ENCODE measurements at regions not wholly inside any gene's neighbourhood (a gene's known extent, or its start where the extent isn't known, plus 50 kb on each side); places are given as distances from the start of the nearest gene placed in this dataset.

GRCh38 chr7:12093365-12093764 is 117.7 kb upstream of the TMEM106B start:
- intact Hi-C loops (cut with micrococcal nuclease) (no loop called here), dilution Hi-C loops (cut with HindIII; ENCODE audit: low sequenced_read_pairs, unreplicated experiment) (no loop called here), in situ Hi-C loops (cut with MboI; ENCODE audit: low sequenced_read_pairs) (no loop called here)
- BruUV-seq (replicated peaks), result no TSS peak
- H3K56ac ChIP-seq (ENCODE audit: extremely low read depth, insufficient read depth, low read length), result no peak overlapping the region
- no peak overlapping the region for H3K14ac ChIP-seq (replicated peaks; ENCODE audit: low read depth, low read length)
- no peak overlapping the region for H3K23ac ChIP-seq (ENCODE audit: low read depth, low read length)
- no peaks in the 10 kb centered on the region for H3K27me3 ChIP-seq (ENCODE audit: control insufficient read depth, insufficient read depth, low read length)
- no peak overlapping the region for H3K27ac ChIP-seq (ENCODE audit: insufficient read depth, low read length)
- H3K36me3 ChIP-seq (ENCODE audit: control insufficient read depth, insufficient read depth, low read length), result no peaks in the 10 kb centered on the region
- no peak overlapping the region for H2AFZ ChIP-seq (replicated peaks; ENCODE audit: low read length, poor library complexity)
- H4K8ac ChIP-seq (ENCODE audit: low read depth in 2 of 2, low read length in 2 of 2), result no peak overlapping the region
- no CpG with 5 or more reads among the region's 1 CpG for WGBS, 2 experiments (ENCODE audit: extremely low coverage in 2 of 2, insufficient read length in 1 of 2)
- ChIA-PET CTCF (no interaction called here), POLR2A (ENCODE audit: unreplicated experiment) (no interaction called here)
- TF ChIP-seq USF2 (IDR thresholded peaks at IDR 0.05; ENCODE audit: low read depth, low read length), result no peak
- no peak for TF ChIP-seq SMC3 (IDR thresholded peaks at IDR 0.05; ENCODE audit: low read depth, low read length)
- TF ChIP-seq CTCF (conservative IDR thresholded peaks at IDR 0.05; ENCODE audit: low read depth, low read length), result no peak
- no peaks in the 10 kb centered on the region for H3K79me1 ChIP-seq (ENCODE audit: low read depth in 1 of 2, low read length in 2 of 2)
- H4K5ac ChIP-seq (ENCODE audit: low read depth, low read length), result no peak overlapping the region
- no peaks in the 10 kb centered on the region for H4K20me1 ChIP-seq (ENCODE audit: insufficient read depth, low read length)
- no peak overlapping the region for H4K91ac ChIP-seq (ENCODE audit: insufficient read depth, low read depth, low read length)
- no peak overlapping the region for H3K18ac ChIP-seq (ENCODE audit: low read depth, low read length)
- H3K4ac ChIP-seq (ENCODE audit: low read depth, low read length), result no peak overlapping the region
- no peak overlapping the region for H2BK20ac ChIP-seq (ENCODE audit: low read depth, low read length)
- H3K4me3 ChIP-seq (ENCODE audit: insufficient read depth, low read depth, low read length), result no peak overlapping the region
- H2BK5ac ChIP-seq (ENCODE audit: low read depth, low read length, poor library complexity, severe bottlenecking), result no peak overlapping the region
- no peaks in the 10 kb centered on the region for H3K9me3 ChIP-seq (ENCODE audit: control insufficient read depth, insufficient read depth, low read length)
- no peak overlapping the region for H2AK5ac ChIP-seq (ENCODE audit: low read depth, low read length)
- ATAC-seq (ENCODE audit: low read depth), result no peak
- H2BK15ac ChIP-seq (ENCODE audit: low read depth, low read length), result no peak overlapping the region
- H3K9ac ChIP-seq (ENCODE audit: low read depth, low read length), result no peak overlapping the region
- no peak overlapping the region for H3K4me2 ChIP-seq (ENCODE audit: low read depth, low read length)
- no peaks in the 10 kb centered on the region for H3K4me1 ChIP-seq (ENCODE audit: control insufficient read depth, insufficient read depth, low read length)
- no peak overlapping the region for H2BK120ac ChIP-seq (ENCODE audit: low read depth, low read length)
- H2AK9ac ChIP-seq (replicated peaks; ENCODE audit: low read depth, low read length, poor library complexity), result no peak overlapping the region
- DNase-seq, result no peak
- H3K9me1 ChIP-seq (ENCODE audit: insufficient read depth, low read length), result no peaks in the 10 kb centered on the region; the same call in 1 of the 2 replicates
